ENCODE measurements at regions not wholly inside any gene's neighbourhood (a gene's known extent, or its start where the extent isn't known, plus 50 kb on each side); places are given as distances from the start of the nearest gene placed in this dataset.

GRCh38 chr2:15766911-15767597 is 173.3 kb upstream of the MYCN start:
- Histone ChIP-seq H3K4ac (replicated peaks; ENCODE audit: insufficient read length, low read depth, low read length) (no peak overlapping the region), H3K4me1 (replicated peaks in 1 of 4; ENCODE audit: control insufficient read depth in 3 of 4, insufficient read depth in 4 of 4, low read length in 3 of 4) (peaks cover 0 to 7% (median 1%) of the 10 kb centered on the region in 4 experiments; a peak in 3 of 7 replicates), H3K23ac (ENCODE audit: insufficient read length) (no peak overlapping the region)

More at GRCh38 chr2:15766911-15767597, 173.3 kb upstream of the MYCN start:
- CTCF ChIA-PET (ENCODE audit: partially characterized antibody): no interaction called here
- POLR2A ChIA-PET (ENCODE audit: partially characterized antibody): no interaction called here
- Histone ChIP-seq H2BK15ac (ENCODE audit: low read length) (no peak overlapping the region), H2BK20ac (ENCODE audit: low read length) (no peak overlapping the region), H4K20me1 (replicated peaks in 1 of 2; ENCODE audit: control insufficient read depth in 1 of 2, insufficient read depth in 2 of 2, low read length in 2 of 2) (no peaks in the 10 kb centered on the region), H3K9me3 (ENCODE audit: insufficient read depth in 2 of 2, low read depth in 1 of 2, low read length in 1 of 2) (no peaks in the 10 kb centered on the region), H3K79me2 (ENCODE audit: control insufficient read depth in 1 of 2, insufficient read depth in 2 of 2, low read length in 2 of 2) (no peaks in the 10 kb centered on the region), H3K79me1 (ENCODE audit: low read depth, low read length) (no peaks in the 10 kb centered on the region), H3K18ac (ENCODE audit: extremely low read depth, low read length) (no peak overlapping the region), H3K56ac (replicated peaks; ENCODE audit: insufficient read length, low read depth, low read length) (no peak overlapping the region), H2BK5ac (ENCODE audit: low read depth, low read length) (no peak overlapping the region), H3K4me3 (ENCODE audit: extremely low read depth in 1 of 4, insufficient read depth in 2 of 4, low read depth in 3 of 4, low read length in 4 of 4) (no peak overlapping the region), H3K27me3 (replicated peaks in 1 of 4; ENCODE audit: control insufficient read depth in 3 of 4, extremely low read depth in 1 of 4, insufficient read depth in 3 of 4, low read length in 3 of 4) (no peaks in the 10 kb centered on the region), H3K23me2 (ENCODE audit: low read depth, low read length) (no peaks in the 10 kb centered on the region), H3K4me2 (ENCODE audit: insufficient read depth in 1 of 2, low read depth in 2 of 2, low read length in 2 of 2) (no peak overlapping the region), H3K36me3 (ENCODE audit: control insufficient read depth in 2 of 4, insufficient read depth in 4 of 4, low read length in 3 of 4) (no peaks in the 10 kb centered on the region), H3K9ac (replicated peaks in 1 of 4; ENCODE audit: extremely low read depth in 1 of 4, low read depth in 3 of 4, low read length in 3 of 4) (no peak overlapping the region), H2AK5ac (ENCODE audit: low read depth, low read length) (no peak overlapping the region), H4K91ac (replicated peaks; ENCODE audit: insufficient read length, low read length) (no peak overlapping the region), H4K5ac (ENCODE audit: insufficient read length, low read depth, low read length) (no peak overlapping the region), H2BK12ac (ENCODE audit: low read depth, low read length) (no peak overlapping the region), H3K27ac (ENCODE audit: low read depth, low read length) (no peak overlapping the region), H2AFZ (ENCODE audit: low read length) (no peak overlapping the region), H4K8ac (ENCODE audit: extremely low read depth, insufficient read depth, low read length) (no peak overlapping the region), H3K14ac (ENCODE audit: insufficient read length) (no peak overlapping the region), H2BK120ac (replicated peaks; ENCODE audit: low read depth, low read length) (no peak overlapping the region)
- FAIRE-seq (no peak), DNase-seq (ENCODE audit: low read depth in 1 of 2, low spot score in 2 of 2) (no peak)
- no peak for TF ChIP-seq JUND (IDR thresholded peaks at IDR 0.05; ENCODE audit: low read length)
- WGBS, 2 experiments (ENCODE audit: extremely low coverage in 1 of 2, insufficient coverage in 1 of 2, insufficient read length in 1 of 2, insufficient replicate concordance in 2 of 2, low coverage in 1 of 2, low lambda C conversion rate in 2 of 2, missing lambda C conversion rate in 1 of 2): 91% methylated on average over 17 of the region's 17 CpGs; no CpG with 5 or more reads in 1 of the 2 experiments
